Tibial nerve (tissue), 4 donors: ENCODE measurements at regions not wholly inside any gene's neighbourhood (a gene's known extent, or its start where the extent isn't known, plus 50 kb on each side); places are given as distances from the start of the nearest gene placed in this dataset.

ENCODE experiments used
- DNase-seq, 2 donors: peaks; one replicate each; pipeline ENCODE4 v3.0.0-alpha.2; 2019; ENCODE audit warnings: low spot score in 2 of 2
- H3K27ac ChIP-seq, 4 donors: fragments of 200-600 bp; sonication (generic) in 3 of 4; one replicate each; pipeline ENCODE4 v1.5.1; 2017 to 2019; ENCODE audit warnings: mild to moderate bottlenecking in 1 of 4
- H3K27me3 ChIP-seq, 2 donors: fragments of 200-600 bp; sonication (generic) in 1 of 2; one replicate each; pipeline versions ENCODE4 v1.5.1 to v1.6.0; 2017 to 2019
- H3K36me3 ChIP-seq, 3 donors: fragments of 200-600 bp; sonication (generic); one replicate each; pipeline ENCODE4 v1.5.1; 2018 to 2019
- H3K4me1 ChIP-seq, 4 donors: fragments of 200-600 bp; sonication (generic) in 3 of 4; one replicate each; pipeline ENCODE4 v1.5.1; 2017 to 2019
- H3K4me3 ChIP-seq, 4 donors: fragments of 200-600 bp; sonication (generic) in 3 of 4; one replicate each; pipeline ENCODE4 v1.5.1; 2017 to 2019; ENCODE audit warnings: mild to moderate bottlenecking in 1 of 4, moderate library complexity in 1 of 4
- H3K9me3 ChIP-seq, 4 donors: fragments of 200-600 bp; sonication (generic) in 3 of 4; one replicate each; pipeline ENCODE4 v1.5.1; 2017 to 2019
- EP300 ChIP-seq, 2 donors: sonication (generic); formaldehyde crosslinking; IDR thresholded peaks; one replicate each; pipeline ENCODE4 v1.6.1; 2017; ENCODE audit warnings: antibody characterized with exemption in 2 of 2, mild to moderate bottlenecking in 1 of 2
- POLR2A ChIP-seq, 2 donors: fragments of 450-650 bp; IDR thresholded peaks; one replicate each; pipeline ENCODE4 v1.6.1; 2017; ENCODE audit warnings: antibody characterized with exemption in 2 of 2, mild to moderate bottlenecking in 2 of 2, moderate library complexity in 2 of 2
- WGBS, 2 donors: methylation state at CpG; one replicate each; pipeline ENCODE4 v1.1.5; 2018; 5-methylcytosine and 5-hydroxymethylcytosine counted together
- TF ChIP-seq, protein P1 (sequence below), 5 experiments: fragments of 200-600 bp in 3 of 5; fragments of 450-650 bp in 2 of 5; sonication (generic) in 3 of 5; IDR thresholded peaks; one replicate each; pipeline ENCODE4 v1.5.1; 2016 to 2019; ENCODE audit warnings: antibody characterized with exemption in 5 of 5, mild to moderate bottlenecking in 3 of 5, moderate library complexity in 2 of 5

DNA sequence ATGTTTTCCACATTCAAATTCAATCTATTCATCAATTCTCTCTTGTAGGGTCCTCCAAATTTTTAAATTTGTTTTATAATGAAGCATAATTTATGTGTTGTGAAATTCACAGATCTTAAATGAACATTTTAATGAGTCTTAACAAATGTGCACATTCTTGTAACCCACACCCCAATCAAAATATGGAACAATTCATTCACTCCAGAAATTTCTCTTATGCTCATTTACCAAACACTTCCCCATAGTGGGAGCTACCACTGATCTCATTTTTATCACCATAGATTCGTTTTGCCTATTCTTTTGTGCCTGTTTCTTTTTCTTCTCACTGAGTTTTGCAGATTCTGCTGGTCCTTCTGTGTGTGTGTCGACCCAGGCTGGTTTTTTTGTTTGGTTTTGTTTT, 664.1 kb downstream of the EFNB2 start:
- Histone ChIP-seq H3K4me1 (no peaks in the 10 kb centered on the region), H3K4me3 (no peak overlapping the region), H3K27me3 (no peaks in the 10 kb centered on the region), H3K9me3 (no peaks in the 10 kb centered on the region), H3K36me3 (no peaks in the 10 kb centered on the region), H3K27ac (no peak overlapping the region)
- WGBS, 2 donors, result 81 to 85% methylated on average over 2 of the region's 2 CpGs
- no peak for DNase-seq
- TF ChIP-seq EP300 (IDR thresholded peaks at IDR 0.05), result no peak
- TF ChIP-seq, protein P1, sequence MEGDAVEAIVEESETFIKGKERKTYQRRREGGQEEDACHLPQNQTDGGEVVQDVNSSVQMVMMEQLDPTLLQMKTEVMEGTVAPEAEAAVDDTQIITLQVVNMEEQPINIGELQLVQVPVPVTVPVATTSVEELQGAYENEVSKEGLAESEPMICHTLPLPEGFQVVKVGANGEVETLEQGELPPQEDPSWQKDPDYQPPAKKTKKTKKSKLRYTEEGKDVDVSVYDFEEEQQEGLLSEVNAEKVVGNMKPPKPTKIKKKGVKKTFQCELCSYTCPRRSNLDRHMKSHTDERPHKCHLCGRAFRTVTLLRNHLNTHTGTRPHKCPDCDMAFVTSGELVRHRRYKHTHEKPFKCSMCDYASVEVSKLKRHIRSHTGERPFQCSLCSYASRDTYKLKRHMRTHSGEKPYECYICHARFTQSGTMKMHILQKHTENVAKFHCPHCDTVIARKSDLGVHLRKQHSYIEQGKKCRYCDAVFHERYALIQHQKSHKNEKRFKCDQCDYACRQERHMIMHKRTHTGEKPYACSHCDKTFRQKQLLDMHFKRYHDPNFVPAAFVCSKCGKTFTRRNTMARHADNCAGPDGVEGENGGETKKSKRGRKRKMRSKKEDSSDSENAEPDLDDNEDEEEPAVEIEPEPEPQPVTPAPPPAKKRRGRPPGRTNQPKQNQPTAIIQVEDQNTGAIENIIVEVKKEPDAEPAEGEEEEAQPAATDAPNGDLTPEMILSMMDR (IDR thresholded peaks at IDR 0.05), result no peak
- TF ChIP-seq POLR2A (IDR thresholded peaks at IDR 0.05), result no peak

- 77 to 81% methylated on average over 5 of the region's 5 CpGs for whole genome bisulfite sequencing, 2 donors
- DNase-seq, result no peak
- Histone ChIP-seq H3K27me3 (no peaks in the 10 kb centered on the region), H3K4me3 (no peak overlapping the region), H3K4me1 (no peaks in the 10 kb centered on the region), H3K36me3 (no peaks in the 10 kb centered on the region), H3K9me3 (no peaks in the 10 kb centered on the region), H3K27ac (no peak overlapping the region)
- TF ChIP-seq, protein P1 (IDR thresholded peaks at IDR 0.05), result no peak
- TF ChIP-seq EP300 (IDR thresholded peaks at IDR 0.05) (no peak), POLR2A (IDR thresholded peaks at IDR 0.05) (no peak)
Measured at GRCh38 chr13:105863300-105863920, 672.1 kb downstream of the EFNB2 start.

- Histone ChIP-seq H3K36me3 (no peaks in the 10 kb centered on the region), H3K4me1 (peaks cover 0 to 6% (median 0%) of the 10 kb centered on the region in 4 donors), H3K27ac (no peak overlapping the region), H3K9me3 (no peaks in the 10 kb centered on the region), H3K4me3 (no peak overlapping the region), H3K27me3 (no peaks in the 10 kb centered on the region)
- TF ChIP-seq POLR2A (IDR thresholded peaks at IDR 0.05) (no peak), EP300 (IDR thresholded peaks at IDR 0.05) (no peak)
- TF ChIP-seq, protein P1 (IDR thresholded peaks at IDR 0.05), result no peak
- WGBS, 2 donors, result 91 to 92% methylated on average over 11 of the region's 11 CpGs
- DNase-seq, result no peak
Measured at GRCh38 chr13:105848494-105848893, 687.0 kb downstream of the EFNB2 start.

GRCh38 chr13:105847527-105848291, 687.8 kb downstream of the EFNB2 start:
- TF ChIP-seq POLR2A (IDR thresholded peaks at IDR 0.05), result no peak
- no peak for TF ChIP-seq EP300 (IDR thresholded peaks at IDR 0.05)
- TF ChIP-seq, protein P1 (IDR thresholded peaks at IDR 0.05), result no peak
- H3K36me3 ChIP-seq, result no peaks in the 10 kb centered on the region
- 40 to 42% methylated on average over 8 of the region's 8 CpGs for WGBS, 2 donors
- no peaks in the 10 kb centered on the region for H3K9me3 ChIP-seq
- H3K27ac ChIP-seq, result no peak overlapping the region
- peaks cover 0 to 6% (median 0%) of the 10 kb centered on the region in 4 donors for H3K4me1 ChIP-seq
- no peak overlapping the region for H3K4me3 ChIP-seq
- DNase-seq, result no peak
- H3K27me3 ChIP-seq, result no peaks in the 10 kb centered on the region

DNA sequence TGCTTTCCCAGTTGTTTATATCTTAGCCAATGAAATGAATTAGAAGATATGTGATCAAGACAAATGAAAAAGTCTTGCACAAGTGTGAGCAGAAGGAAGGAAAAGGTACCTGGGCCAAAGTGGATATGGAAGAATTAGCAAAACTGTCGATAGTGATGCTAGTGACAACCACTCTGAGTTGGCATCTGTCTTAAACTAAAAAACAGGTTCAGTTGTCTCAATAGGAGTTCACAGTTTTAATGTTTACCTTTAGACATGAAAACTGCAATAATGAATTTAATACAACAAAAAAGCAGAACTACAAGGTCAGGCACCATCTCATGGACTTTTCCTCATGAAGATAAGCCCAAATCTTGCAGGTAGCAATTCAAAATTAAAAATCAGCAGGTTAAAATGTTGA, 688.5 kb downstream of the EFNB2 start:
- Histone ChIP-seq H3K4me3 (no peak overlapping the region), H3K27me3 (no peaks in the 10 kb centered on the region), H3K27ac (no peak overlapping the region), H3K9me3 (no peaks in the 10 kb centered on the region), H3K4me1 (peaks cover 0 to 6% (median 0%) of the 10 kb centered on the region in 4 donors), H3K36me3 (no peaks in the 10 kb centered on the region)
- TF ChIP-seq POLR2A (IDR thresholded peaks at IDR 0.05), result no peak
- TF ChIP-seq EP300 (IDR thresholded peaks at IDR 0.05), result no peak
- no peak for DNase-seq
- WGBS, 2 donors, result 82 to 86% methylated on average over 1 of the region's 1 CpG
